Stimulated activated CD4-positive, alpha-beta T cell treated with anti-CD3 and anti-CD28 coated beads, TNF-alpha, amount 100 ng/mL, for 1 hour (primary cell): ENCODE measurements at regions not wholly inside any gene's neighbourhood (a gene's known extent, or its start where the extent isn't known, plus 50 kb on each side); places are given as distances from the start of the nearest gene placed in this dataset.
"Not testable (repeated sequence)": the region's sequence is repeated elsewhere in the genome, so short reads cannot be mapped to it uniquely, and the experiment has no call there.

ENCODE experiments used
- DNase-seq, 3 donors: peaks; one replicate each; pipeline ENCODE4 v3.0.0-alpha.2; 2020; ENCODE audit warnings: low read depth in 3 of 3, low spot score in 1 of 3

GRCh38 chr5:5899716-5900115 lies 477.2 kb downstream of the ICE1 start:
- DNase-seq, result no peak

DNA sequence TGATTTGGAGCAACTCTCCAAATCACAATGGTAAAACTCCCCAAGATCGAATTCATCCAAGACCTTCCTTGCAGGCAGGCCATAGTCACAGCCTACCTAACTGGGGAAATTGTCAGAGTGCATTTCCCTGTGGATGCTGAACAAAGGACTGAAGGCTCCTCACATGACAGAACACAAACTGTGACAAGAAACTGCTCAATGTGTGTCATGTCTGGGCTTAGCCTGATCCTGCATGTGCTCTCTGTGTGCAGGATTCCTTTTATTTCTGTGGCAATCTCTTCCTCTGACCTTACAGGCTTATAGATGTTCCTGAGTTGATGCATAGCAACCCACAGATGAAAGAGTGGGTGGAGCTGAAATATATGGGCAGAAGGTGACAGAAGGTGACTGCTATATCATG lies 465.8 kb downstream of the ICE1 start:
- DNase-seq, result no peak

DNA sequence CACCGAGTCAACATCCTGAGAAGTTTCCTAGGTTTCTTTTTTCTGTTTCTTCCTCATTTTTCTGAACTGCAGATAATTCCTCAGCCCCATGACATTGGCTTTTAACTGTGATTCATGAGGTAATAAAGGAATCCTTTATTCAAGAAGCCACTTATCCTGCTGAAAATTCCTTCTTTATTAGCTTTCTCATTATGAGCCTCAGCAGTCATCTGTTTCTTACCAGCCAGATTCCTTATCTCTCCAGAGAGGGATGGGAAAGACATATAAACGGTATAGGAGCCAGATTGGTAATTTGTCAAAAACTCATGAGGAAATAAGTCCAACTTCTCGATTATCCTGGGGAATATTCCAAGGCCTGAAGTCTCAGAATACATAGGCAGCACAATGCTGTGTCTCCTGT lies 465.4 kb downstream of the ICE1 start:
- no peak for DNase-seq

DNA sequence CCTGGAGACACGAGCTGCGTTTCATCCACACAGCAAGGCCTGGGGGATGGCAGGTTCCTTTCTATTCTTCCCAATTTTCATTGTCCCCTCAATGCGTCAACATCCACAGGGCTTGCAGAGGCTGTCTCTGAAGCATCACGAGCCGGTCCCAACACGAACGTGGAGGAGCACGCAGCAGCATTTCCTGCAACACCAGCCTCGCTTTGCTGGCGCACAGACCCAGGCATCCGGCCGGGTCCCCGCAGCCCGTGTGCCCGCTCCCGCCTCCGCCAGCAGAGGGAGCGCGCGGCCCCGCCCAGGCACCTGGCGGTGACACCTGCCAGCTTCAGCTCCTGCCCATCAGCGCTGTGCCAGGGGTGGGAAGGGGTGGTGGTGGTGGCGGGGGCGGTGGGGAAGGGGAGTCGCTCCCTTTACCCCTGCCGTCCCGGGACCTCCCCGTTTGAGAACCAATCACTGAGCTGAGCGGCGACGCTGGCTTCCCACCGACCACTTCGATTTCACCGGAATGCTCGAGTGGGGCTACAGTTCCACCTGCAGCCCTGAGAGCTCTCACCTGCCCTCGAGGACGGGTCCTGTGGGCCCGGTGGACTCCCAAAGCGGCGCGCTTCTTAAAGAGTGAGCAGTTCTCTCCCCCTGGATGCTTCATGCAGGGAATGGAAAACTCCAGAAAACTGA lies 464.5 kb downstream of the ICE1 start:
- DNase-seq, result peak in 1 of 3 donors; percentile 2

- DNase-seq, result no peak
These were observed 463.9 kb downstream of the ICE1 start for GRCh38 chr5:5886353-5886752.

GRCh38 chr5:5885782-5886181 lies 463.3 kb downstream of the ICE1 start:
- no peak for DNase-seq

DNA sequence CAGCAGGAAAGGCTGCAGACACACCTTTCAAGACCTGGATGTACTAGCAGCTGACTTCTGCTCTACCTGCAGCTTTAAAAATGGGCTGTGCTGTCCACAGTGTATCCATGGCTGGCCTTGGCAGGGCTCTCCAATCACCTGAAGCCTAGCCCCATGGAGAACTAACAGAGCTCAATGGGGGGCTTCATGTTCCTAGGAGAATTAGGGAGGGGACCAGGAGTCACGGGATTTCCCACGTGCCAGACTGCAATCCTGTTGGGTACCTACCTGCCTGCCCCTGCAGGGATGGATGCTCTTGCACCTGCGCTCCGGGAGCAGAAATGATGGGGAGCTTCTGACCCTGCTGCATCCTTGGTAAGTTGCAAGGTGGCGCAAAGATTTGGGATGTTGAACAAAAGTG lies 462.1 kb downstream of the ICE1 start:
- no peak for DNase-seq

DNA sequence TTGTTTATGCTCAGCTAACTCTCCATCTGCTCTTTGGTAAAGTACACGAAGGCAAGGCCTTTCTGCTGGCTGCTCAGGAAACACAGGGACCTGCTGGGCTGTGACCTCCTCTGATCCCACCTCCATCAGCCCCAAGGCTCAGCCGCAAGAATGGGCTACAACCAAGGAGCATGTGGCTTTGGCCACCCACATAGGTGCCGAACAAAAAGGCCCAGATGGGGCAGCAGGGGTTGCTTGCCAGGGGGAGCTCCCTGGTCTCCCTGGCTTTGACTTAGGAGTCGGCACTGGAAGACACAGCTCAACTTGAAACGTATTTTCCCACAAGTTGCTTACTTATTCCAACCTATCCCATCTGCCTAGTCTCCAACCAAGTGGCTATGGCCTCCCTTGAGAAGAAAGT lies 461.1 kb downstream of the ICE1 start:
- DNase-seq, result no peak

DNA sequence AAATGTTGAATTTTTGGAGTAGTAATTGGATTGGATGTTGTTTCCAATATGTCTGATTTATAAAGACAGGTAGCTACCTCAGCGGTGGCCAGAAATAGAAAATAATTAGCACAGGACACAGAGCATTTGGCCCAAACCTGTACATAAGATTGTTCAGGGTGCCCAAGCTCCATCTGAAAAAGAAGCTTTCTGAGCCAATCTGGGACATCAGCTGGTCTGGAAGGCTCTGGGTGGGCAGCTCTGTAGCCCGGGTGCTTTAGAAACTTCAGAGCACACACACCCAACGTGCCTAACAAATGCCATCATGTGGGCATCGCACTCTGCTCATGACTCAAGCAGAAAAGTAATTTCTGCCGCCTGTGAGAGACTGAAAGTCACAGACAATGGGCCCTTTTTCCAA lies 460.7 kb downstream of the ICE1 start:
- DNase-seq, result no peak

- no peak for DNase-seq
These were observed 460.2 kb downstream of the ICE1 start for GRCh38 chr5:5882706-5883105.

GRCh38 chr5:5881294-5881693 lies 458.8 kb downstream of the ICE1 start:
- DNase-seq, result no peak

DNA sequence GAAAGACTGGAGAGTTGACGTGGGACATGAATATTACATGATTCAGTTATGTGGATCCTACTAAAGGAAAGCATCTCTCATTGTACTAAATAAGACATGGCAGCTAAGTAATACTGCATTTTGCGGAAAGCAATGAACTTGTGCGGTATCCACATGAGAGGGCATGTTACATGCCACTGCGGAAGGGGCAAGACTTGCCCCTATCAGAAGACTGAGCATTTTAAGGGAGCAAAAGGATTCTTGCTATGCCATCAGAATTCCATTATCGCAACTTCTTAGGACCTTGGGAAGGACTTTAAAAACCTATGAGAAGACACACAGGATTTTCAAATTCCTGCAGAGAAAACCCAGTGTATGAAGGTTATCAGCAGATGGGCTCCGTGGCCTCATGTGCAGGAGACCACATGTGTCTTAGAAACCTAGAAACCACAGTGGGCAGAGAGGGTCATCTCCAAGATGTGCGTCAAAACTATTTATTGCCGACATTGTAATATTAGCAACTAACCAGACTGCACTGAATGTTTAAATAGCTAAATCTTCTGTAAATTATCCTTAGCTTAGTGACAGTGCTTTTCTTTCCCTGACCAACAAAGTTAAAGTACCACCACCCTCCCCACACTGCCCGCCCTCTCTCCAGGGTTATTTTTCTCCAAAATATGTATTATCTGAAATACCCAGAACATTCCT lies 457.7 kb downstream of the ICE1 start:
- no peak for DNase-seq

DNA sequence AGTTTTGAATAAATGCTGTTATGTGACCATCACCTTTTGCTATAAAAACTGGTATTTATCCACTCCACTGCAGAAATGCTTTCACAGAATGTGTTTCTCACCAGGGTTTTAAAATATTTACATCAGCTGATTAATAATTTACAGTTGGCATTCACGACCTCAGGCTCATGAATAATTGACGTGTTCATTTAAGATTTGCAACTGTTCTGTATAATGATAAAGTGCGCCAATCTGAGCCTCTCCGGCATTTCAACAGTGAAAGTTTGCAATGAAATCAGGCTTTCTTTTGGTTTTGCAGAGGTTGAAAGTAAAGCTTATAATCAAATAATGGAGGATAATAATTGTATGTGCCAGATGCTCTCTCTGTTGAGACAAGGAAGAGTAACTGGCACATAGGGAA lies 434.9 kb downstream of the ICE1 start:
- no peak for DNase-seq

GRCh38 chr5:5854087-5854486 lies 431.6 kb downstream of the ICE1 start:
- no peak for DNase-seq

GRCh38 chr5:5838493-5838892 lies 416.0 kb downstream of the ICE1 start:
- DNase-seq, result no peak

DNA sequence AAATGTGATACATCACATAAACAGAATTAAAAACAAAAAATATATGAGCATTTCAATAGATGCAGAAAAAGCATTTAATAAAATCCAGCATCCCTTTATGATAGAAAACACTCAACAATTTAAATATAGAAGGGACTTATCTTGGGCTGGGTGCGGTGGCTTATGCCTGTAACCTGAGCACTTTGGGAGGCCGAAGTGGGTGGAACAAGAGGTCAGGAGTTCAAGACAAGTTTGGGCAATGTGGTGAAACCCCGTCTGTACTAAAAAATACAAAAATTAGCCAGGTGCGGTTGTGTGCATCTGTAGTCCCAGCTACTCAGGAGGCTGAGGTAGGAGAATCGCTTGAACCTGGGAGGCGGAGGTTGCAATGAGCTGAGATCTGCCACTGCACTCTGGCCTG lies 409.1 kb downstream of the ICE1 start:
- DNase-seq, result not testable (repeated sequence)

DNA sequence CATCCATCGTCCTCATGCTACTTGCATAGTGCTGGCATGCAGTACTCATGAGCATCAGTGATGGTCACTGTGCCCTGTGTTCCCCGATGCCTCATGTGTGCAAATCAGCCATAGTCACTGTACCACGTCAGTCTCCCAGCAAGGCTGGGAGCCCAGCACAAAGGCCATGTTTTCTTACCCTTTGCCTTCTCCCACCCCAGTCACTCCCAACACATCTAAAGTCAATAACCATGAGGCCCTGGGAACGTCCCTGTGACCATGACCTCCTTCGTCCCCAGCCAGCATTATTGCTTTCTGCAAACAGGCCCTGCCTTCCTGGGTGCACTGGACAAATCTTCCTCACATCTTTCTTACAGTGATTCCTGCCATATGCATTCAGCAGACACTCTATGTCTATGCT lies 406.1 kb downstream of the ICE1 start:
- no peak for DNase-seq

GRCh38 chr5:5826911-5827310 lies 404.4 kb downstream of the ICE1 start:
- DNase-seq, result no peak

DNA sequence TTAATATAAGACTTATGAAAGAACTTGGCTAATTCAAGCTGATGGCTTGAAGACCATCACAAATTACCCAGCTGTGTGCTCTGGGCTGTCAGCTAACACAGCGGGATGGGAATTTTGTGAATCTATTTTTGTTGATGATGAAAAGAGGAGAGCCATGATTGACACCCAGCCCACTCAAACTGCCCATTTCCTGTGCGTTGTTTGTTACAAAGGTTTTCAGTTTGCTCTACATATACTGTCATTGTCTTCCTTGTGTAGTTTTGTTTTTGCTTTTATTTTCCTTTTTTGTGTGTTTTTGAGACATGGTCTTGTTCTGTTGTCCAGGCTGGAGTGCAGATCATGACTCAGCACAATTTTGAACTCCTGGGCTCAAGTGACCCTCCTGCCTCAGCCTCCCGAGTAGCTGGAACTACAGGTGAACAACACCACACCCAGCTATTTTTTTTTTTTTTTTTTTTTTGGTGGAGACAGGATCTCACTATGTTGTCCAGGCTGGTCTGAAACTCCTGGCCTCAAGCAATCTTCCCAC lies 400.3 kb downstream of the ICE1 start:
- DNase-seq, result no peak

- DNase-seq, result no peak
These were observed 394.5 kb downstream of the ICE1 start for GRCh38 chr5:5816960-5817359.

DNA sequence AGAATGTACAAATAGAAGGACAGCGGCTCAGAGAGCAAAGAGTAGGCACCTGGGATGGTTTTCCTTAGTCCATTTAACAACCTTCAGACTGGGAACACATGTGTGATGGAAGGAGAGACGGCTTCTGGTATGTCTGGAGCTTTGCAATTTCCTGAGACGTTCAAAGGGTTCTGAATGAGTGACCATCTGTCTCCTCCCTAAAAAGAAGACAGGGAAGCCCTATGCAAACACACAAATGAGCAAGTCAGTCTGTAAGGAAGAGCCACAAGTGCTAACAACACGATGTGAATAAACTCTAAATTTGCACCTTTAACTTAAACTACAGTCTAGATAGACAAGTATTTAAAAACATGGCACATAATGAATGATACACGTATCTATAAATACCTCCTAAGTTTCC lies 391.0 kb downstream of the ICE1 start:
- DNase-seq, result no peak

DNA sequence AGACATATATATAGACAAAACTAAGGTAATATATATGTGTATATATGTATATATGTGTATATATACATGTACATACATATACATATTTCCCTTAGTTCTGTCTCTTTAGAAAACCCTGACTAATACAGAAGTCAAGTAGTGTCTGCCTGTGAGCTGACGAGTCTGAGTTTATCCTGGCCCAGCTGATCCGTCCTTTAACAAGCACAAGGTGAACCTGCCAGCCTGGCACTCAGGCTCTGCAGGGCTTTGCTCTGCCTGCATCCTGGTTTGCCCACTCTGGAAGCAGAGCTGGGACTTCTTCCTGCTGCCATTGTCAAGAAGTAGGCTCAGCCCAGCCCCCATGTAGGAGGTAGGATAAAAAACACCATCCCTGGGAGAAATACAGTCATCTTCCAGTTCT lies 388.0 kb downstream of the ICE1 start:
- DNase-seq, result no peak

GRCh38 chr5:5805916-5806315 lies 383.4 kb downstream of the ICE1 start:
- no peak for DNase-seq
